GOT3 (cell line): ENCODE measurements at regions not wholly inside any gene's neighbourhood (a gene's known extent, or its start where the extent isn't known, plus 50 kb on each side); places are given as distances from the start of the nearest gene placed in this dataset.

ENCODE experiments used
- DNase-seq: peaks from one replicate; lab custom pipeline; 2025; ENCODE audit warnings: mixed read lengths; lab: John Stamatoyannopoulos, UW

GRCh38 chr3:147854542-147854941 lies 445.4 kb downstream of the ZIC1 start:
- no peak for DNase-seq

GRCh38 chr3:147864754-147865354 lies 455.7 kb downstream of the ZIC1 start:
- no peak for DNase-seq

GRCh38 chr3:147866561-147866960 lies 457.4 kb downstream of the ZIC1 start:
- no peak for DNase-seq

GRCh38 chr3:147872568-147872967 lies 463.4 kb downstream of the ZIC1 start:
- no peak for DNase-seq

- no peak for DNase-seq
These were observed 466.3 kb downstream of the ZIC1 start for GRCh38 chr3:147875498-147875897.

GRCh38 chr3:147881933-147882332 lies 472.8 kb downstream of the ZIC1 start:
- no peak for DNase-seq

GRCh38 chr3:147886879-147887278 lies 477.7 kb downstream of the ZIC1 start:
- no peak for DNase-seq

- no peak for DNase-seq
These were observed 478.6 kb downstream of the ZIC1 start for GRCh38 chr3:147887797-147888196.

GRCh38 chr3:147890114-147890513 lies 480.9 kb downstream of the ZIC1 start:
- DNase-seq: no peak

- DNase-seq: no peak
These were observed 486.3 kb downstream of the ZIC1 start for GRCh38 chr3:147895509-147895908.

GRCh38 chr3:147900851-147901250 lies 491.7 kb downstream of the ZIC1 start:
- no peak for DNase-seq

- DNase-seq: no peak
These were observed 493.9 kb downstream of the ZIC1 start for GRCh38 chr3:147903026-147903425.

- no peak for DNase-seq
These were observed 495.3 kb downstream of the ZIC1 start for GRCh38 chr3:147904421-147904820.

- no peak for DNase-seq
These were observed 497.1 kb downstream of the ZIC1 start for GRCh38 chr3:147906285-147906684.

- no peak for DNase-seq
These were observed 505.4 kb downstream of the ZIC1 start for GRCh38 chr3:147914532-147914931.

- no peak for DNase-seq
These were observed 505.9 kb downstream of the ZIC1 start for GRCh38 chr3:147915057-147915456.

GRCh38 chr3:147919496-147919895 lies 510.3 kb downstream of the ZIC1 start:
- no peak for DNase-seq

GRCh38 chr3:147921051-147921450 lies 511.9 kb downstream of the ZIC1 start:
- DNase-seq: no peak

- no peak for DNase-seq
These were observed 515.6 kb downstream of the ZIC1 start for GRCh38 chr3:147924755-147925154.

- DNase-seq: no peak
These were observed 516.1 kb downstream of the ZIC1 start for GRCh38 chr3:147925272-147925671.

GRCh38 chr3:147930232-147930807 lies 521.2 kb downstream of the ZIC1 start:
- no peak for DNase-seq

GRCh38 chr3:147934451-147935180 lies 525.5 kb downstream of the ZIC1 start:
- no peak for DNase-seq

- DNase-seq: no peak
These were observed 528.2 kb downstream of the ZIC1 start for GRCh38 chr3:147937341-147937740.
